Stomach smooth muscle (tissue), 2 donors: ENCODE measurements at regions not wholly inside any gene's neighbourhood (a gene's known extent, or its start where the extent isn't known, plus 50 kb on each side); places are given as distances from the start of the nearest gene placed in this dataset.

Experiments
- H3K27ac ChIP-seq: one replicate; pipeline ENCODE4 v1.7.0; 2013; ENCODE audit warnings: mild to moderate bottlenecking, low read length, inconsistent platforms
- H3K27me3 ChIP-seq, 2 donors: one replicate each; pipeline ENCODE4 v1.7.0; 2013; ENCODE audit warnings: low read length in 2 of 2; ENCODE audit not compliant: insufficient read depth in 2 of 2, control insufficient read depth in 1 of 2
- H3K36me3 ChIP-seq, 2 donors: one replicate each; pipeline ENCODE4 v1.7.0; 2013; ENCODE audit warnings: low read length in 2 of 2; ENCODE audit not compliant: control insufficient read depth in 2 of 2, insufficient read depth in 2 of 2
- H3K4me1 ChIP-seq: one replicate; pipeline ENCODE4 v1.7.0; 2013; ENCODE audit warnings: low read length; ENCODE audit not compliant: control insufficient read depth, insufficient read depth
- H3K4me3 ChIP-seq, 2 donors: one replicate each; pipeline ENCODE4 v1.7.0; 2013; ENCODE audit warnings: low read length in 2 of 2
- H3K9ac ChIP-seq, 2 donors: one replicate each; pipeline ENCODE4 v1.7.0; 2013; ENCODE audit warnings: low read length in 2 of 2, mild to moderate bottlenecking in 1 of 2
- H3K9me3 ChIP-seq, 2 donors: one replicate each; pipeline ENCODE4 v1.7.0; 2013; ENCODE audit warnings: low read length in 2 of 2; ENCODE audit not compliant: control insufficient read depth in 2 of 2
- donor health status: healthy.
- donor health status: Pancreatic carcinoma.

GRCh38 chr14:103267226-103267910 lies 66.7 kb upstream of the EIF5 start:
- Histone ChIP-seq H3K9ac (no peak overlapping the region), H3K4me3 (no peak overlapping the region), H3K4me1 (no peaks in the 10 kb centered on the region), H3K27me3 (peaks cover 3 to 4% of the 10 kb centered on the region in 2 donors), H3K27ac (no peak overlapping the region), H3K9me3 (no peaks in the 10 kb centered on the region), H3K36me3 (no peaks in the 10 kb centered on the region)

DNA sequence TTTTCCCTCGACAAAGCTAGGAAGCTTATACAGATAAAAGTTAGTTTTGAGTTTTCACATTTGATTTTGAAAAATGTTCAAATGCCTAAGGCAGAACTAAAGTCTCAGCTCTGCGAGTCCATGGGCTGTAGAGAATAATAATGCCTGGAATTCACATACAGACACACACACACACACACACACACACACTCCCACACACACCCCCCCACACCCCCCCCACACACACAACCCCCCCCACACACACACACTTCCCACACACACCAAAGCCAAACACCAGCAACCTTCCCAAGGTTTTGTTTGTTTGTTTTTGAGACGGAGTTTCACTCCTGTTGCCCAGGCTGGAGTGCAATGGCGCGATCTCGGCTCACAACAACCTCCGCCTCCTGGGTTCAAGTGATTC lies 62.8 kb upstream of the EIF5 start:
- H3K9ac ChIP-seq, result no peak overlapping the region
- H3K27me3 ChIP-seq, result peaks cover 22 to 32% of the 10 kb centered on the region in 2 donors
- H3K9me3 ChIP-seq, result no peaks in the 10 kb centered on the region
- peaks cover 15% of the 10 kb centered on the region for H3K4me1 ChIP-seq
- no peak overlapping the region for H3K27ac ChIP-seq
- H3K36me3 ChIP-seq, result no peaks in the 10 kb centered on the region
- H3K4me3 ChIP-seq, result no peak overlapping the region

DNA sequence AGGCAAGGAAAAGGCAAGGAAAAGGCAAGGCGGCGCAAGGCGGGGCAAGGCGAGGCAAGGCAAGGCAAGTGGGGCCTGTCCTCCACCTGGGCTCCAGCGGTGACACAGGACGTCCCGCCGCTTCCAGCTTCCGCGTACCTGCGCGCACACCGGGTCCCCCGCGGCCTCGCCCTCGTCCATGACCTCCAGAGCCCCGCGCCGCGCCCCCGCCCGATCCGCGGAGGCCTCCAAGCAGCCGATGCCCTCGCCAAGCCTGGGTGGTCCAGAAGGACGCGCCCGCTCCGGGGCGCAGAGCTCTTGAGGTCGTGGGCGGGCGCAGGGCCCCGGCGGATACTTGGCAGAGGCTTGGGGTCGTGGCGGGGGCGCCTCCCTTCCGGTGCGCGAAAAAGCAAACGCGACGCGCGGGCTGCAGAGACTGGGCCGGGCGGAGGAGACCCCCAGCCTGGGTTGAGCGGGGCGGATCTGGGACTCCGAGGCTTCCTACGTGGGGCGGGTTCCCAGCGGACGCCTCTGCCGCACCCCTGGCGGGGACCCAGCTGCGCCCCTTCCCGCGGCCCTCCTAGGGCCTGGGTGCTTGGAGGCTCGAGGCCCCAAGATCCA lies 60.8 kb upstream of the EIF5 start:
- Histone ChIP-seq H3K4me1 (peaks cover 15% of the 10 kb centered on the region), H3K36me3 (no peaks in the 10 kb centered on the region), H3K27me3 (peaks cover 26 to 46% of the 10 kb centered on the region in 2 donors), H3K9me3 (no peaks in the 10 kb centered on the region), H3K27ac (no peak overlapping the region), H3K9ac (no peak overlapping the region), H3K4me3 (peak overlapping the region in 1 of 2 donors; percentile 59)

- Histone ChIP-seq H3K9me3 (no peaks in the 10 kb centered on the region), H3K4me3 (peak overlapping the region in 1 of 2 donors; percentile 59), H3K36me3 (no peaks in the 10 kb centered on the region), H3K4me1 (peaks cover 15% of the 10 kb centered on the region), H3K27me3 (peaks cover 26 to 50% of the 10 kb centered on the region in 2 donors), H3K27ac (no peak overlapping the region), H3K9ac (no peak overlapping the region)
Measured at GRCh38 chr14:103273745-103274615, 60.1 kb upstream of the EIF5 start.

- peaks cover 21% of the 10 kb centered on the region for H3K4me1 ChIP-seq
- peaks cover 31 to 60% of the 10 kb centered on the region in 2 donors for H3K27me3 ChIP-seq
- no peaks in the 10 kb centered on the region for H3K9me3 ChIP-seq
- no peak overlapping the region for H3K27ac ChIP-seq
- H3K9ac ChIP-seq, result no peak overlapping the region
- H3K36me3 ChIP-seq, result no peaks in the 10 kb centered on the region
- H3K4me3 ChIP-seq, result no peak overlapping the region
Measured at GRCh38 chr14:103275000-103275399, 59.0 kb upstream of the EIF5 start.

DNA sequence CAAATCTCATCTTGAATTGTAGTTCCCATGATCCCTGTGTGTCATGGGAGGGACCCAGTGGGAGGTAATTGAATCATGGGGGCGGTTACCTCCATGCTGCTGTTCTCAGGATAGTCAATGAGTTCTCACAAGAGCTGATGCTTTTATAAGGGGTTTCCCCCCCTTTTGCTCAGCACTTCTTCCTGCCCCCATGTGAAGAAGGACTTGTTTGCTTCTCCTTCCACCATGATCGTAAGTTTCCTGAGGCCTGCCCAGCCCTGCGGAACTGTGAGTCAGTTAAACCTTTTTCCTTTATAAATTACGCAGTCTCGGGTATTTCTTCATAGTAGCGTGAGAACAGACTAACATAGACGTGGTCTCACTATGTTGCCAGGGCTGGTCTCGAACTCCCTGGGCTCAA lies 56.1 kb upstream of the EIF5 start:
- Histone ChIP-seq H3K4me1 (peaks cover 21% of the 10 kb centered on the region), H3K27ac (no peak overlapping the region), H3K27me3 (peaks cover 28 to 73% of the 10 kb centered on the region in 2 donors), H3K9me3 (no peaks in the 10 kb centered on the region), H3K4me3 (no peak overlapping the region), H3K36me3 (no peaks in the 10 kb centered on the region), H3K9ac (no peak overlapping the region)

DNA sequence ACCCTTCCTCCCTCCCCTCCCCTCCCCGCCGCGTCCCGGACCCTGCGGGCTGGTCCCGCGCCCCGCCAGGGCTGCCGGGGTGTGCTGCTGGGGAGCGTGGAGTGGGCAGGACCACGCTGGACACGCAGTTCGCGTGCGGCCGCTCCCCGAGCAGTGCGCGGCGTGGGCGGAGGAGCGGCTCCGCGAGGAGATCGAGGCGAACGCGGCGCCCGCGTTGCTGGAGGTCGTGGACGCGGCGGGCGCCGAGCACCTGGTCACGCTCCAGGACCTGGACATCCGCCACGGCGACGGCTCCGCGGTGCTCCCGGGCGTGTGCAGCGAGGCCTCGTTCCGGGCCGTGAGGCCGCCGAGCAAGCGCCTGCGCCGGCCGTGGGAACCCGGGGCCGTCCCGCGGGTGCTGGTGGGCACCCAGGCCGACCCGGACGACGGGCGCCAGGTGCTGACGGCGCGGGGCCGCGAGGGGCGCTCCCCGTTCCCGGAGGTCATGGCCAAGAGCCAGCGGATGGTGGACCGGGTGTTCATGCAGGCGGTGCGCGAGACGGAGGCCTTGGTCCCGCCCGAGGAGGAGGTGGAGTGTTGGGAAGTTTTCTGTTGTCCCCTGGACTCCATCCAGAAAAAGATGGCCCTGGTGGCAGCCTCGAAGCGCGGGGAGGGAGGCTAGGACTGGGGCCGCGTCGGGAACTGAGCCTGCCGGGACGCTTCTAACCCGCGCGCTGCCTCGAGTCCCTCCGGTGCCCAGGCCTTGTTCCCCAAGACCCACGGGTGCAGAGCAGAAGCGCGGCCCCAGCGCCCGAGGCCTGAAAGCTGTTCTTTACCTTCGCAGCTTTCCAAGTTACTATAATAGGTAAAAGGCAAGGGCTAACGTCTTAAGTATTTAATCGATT lies 54.7 kb upstream of the EIF5 start:
- Histone ChIP-seq H3K9me3 (no peaks in the 10 kb centered on the region), H3K27ac (no peak overlapping the region), H3K36me3 (no peaks in the 10 kb centered on the region), H3K27me3 (peaks cover 20 to 63% of the 10 kb centered on the region in 2 donors), H3K4me3 (peak overlapping the region in 1 of 2 donors; percentile 49), H3K4me1 (peaks cover 7% of the 10 kb centered on the region), H3K9ac (no peak overlapping the region)

GRCh38 chr14:103280278-103280928 lies 53.6 kb upstream of the EIF5 start:
- H3K9ac ChIP-seq, result no peak overlapping the region
- no peaks in the 10 kb centered on the region for H3K9me3 ChIP-seq
- no peak overlapping the region for H3K4me3 ChIP-seq
- peaks cover 16 to 55% of the 10 kb centered on the region in 2 donors for H3K27me3 ChIP-seq
- peaks cover 6% of the 10 kb centered on the region for H3K4me1 ChIP-seq
- no peaks in the 10 kb centered on the region for H3K36me3 ChIP-seq
- no peak overlapping the region for H3K27ac ChIP-seq

- no peak overlapping the region for H3K4me3 ChIP-seq
- peaks cover 6% of the 10 kb centered on the region for H3K4me1 ChIP-seq
- no peak overlapping the region for H3K9ac ChIP-seq
- H3K27ac ChIP-seq, result no peak overlapping the region
- H3K9me3 ChIP-seq, result no peaks in the 10 kb centered on the region
- H3K27me3 ChIP-seq, result peaks cover 14 to 44% of the 10 kb centered on the region in 2 donors
- H3K36me3 ChIP-seq, result no peaks in the 10 kb centered on the region
Measured at GRCh38 chr14:103281496-103282231, 52.4 kb upstream of the EIF5 start.
